ENCODE measurements at regions not wholly inside any gene's neighbourhood (a gene's known extent, or its start where the extent isn't known, plus 50 kb on each side); places are given as distances from the start of the nearest gene placed in this dataset.

GRCh38 chr7:156039194-156039593 is 226.9 kb upstream of the SHH start (continued):
- TF ChIP-seq, protein P1, sequence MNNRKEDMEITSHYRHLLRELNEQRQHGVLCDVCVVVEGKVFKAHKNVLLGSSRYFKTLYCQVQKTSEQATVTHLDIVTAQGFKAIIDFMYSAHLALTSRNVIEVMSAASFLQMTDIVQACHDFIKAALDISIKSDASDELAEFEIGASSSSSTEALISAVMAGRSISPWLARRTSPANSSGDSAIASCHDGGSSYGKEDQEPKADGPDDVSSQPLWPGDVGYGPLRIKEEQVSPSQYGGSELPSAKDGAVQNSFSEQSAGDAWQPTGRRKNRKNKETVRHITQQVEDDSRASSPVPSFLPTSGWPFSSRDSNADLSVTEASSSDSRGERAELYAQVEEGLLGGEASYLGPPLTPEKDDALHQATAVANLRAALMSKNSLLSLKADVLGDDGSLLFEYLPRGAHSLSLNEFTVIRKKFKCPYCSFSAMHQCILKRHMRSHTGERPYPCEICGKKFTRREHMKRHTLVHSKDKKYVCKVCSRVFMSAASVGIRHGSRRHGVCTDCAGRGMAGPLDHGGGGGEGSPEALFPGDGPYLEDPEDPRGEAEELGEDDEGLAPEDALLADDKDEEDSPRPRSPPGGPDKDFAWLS (CRISPR knock-in tag; IDR thresholded peaks at IDR 0.05; ENCODE audit: borderline replicate concordance) = no peak
- TF ChIP-seq HES4 (CRISPR knock-in tag; IDR thresholded peaks at IDR 0.05; ENCODE audit: borderline replicate concordance) (no peak), TRIM22 (IDR thresholded peaks at IDR 0.05) (no peak)

GRCh38 chr7:156038345-156038744 is 226.1 kb upstream of the SHH start:
- ATAC-seq (no peak), FAIRE-seq (no peak), DNase-seq (ENCODE audit: low spot score) (no peak)
- ChIA-PET POLR2A (no interaction called here), CTCF (ENCODE audit: low intra/inter-chr PET ratio, low total read pairs) (no interaction called here)
- in situ Hi-C loops (cut with HindIII; ENCODE audit: extremely low pct_ligation_motif_present, low pct_unique_long_range_greater_than_20kb) = no loop called here
- no TSS peak for BruUV-seq (replicated peaks)
- no peak overlapping the region for H2AFZ ChIP-seq (ENCODE audit: low read length)
- peaks cover 11 to 62% of the 10 kb centered on the region in 2 experiments for H3K27me3 ChIP-seq (ENCODE audit: control insufficient read depth in 1 of 2, insufficient read depth in 2 of 2, low read length in 2 of 2)
- no peaks in the 10 kb centered on the region for H3K4me1 ChIP-seq (ENCODE audit: insufficient read depth, low read length)
- 11% methylated on average over 4 of the region's 9 CpGs for WGBS (ENCODE audit: low lambda C conversion rate)
- intact Hi-C loops (cut with micrococcal nuclease; ENCODE audit: unreplicated experiment) = no loop called here
- H3K79me2 ChIP-seq (ENCODE audit: insufficient read depth, low read length) = no peaks in the 10 kb centered on the region
- no peaks in the 10 kb centered on the region for H4K20me1 ChIP-seq (ENCODE audit: insufficient read depth, low read length)
- no peak overlapping the region for H3K9ac ChIP-seq (ENCODE audit: insufficient read depth, low read depth, low read length)
- no peaks in the 10 kb centered on the region for H3K9me3 ChIP-seq (ENCODE audit: low read length)
- no peak overlapping the region for H3K4me2 ChIP-seq (ENCODE audit: low read depth, low read length)
- no peaks in the 10 kb centered on the region for H3K36me3 ChIP-seq (replicated peaks in 1 of 2; ENCODE audit: control insufficient read depth in 1 of 2, insufficient read depth in 2 of 2, low read length in 2 of 2)
- H3K27ac ChIP-seq (ENCODE audit: extremely low read length, insufficient read depth, low read length) = no peak overlapping the region
- H3K4me3 ChIP-seq (replicated peaks in 1 of 3; ENCODE audit: insufficient read depth in 1 of 3, low read depth in 2 of 3, low read length in 3 of 3) = no peak overlapping the region
- TF ChIP-seq ZNF616 (CRISPR knock-in tag; IDR thresholded peaks at IDR 0.05; ENCODE audit: low read depth) (no peak), CHD4 (IDR thresholded peaks at IDR 0.05; ENCODE audit: borderline replicate concordance, low read length) (no peak), REST (IDR thresholded peaks at IDR 0.05; ENCODE audit: borderline replicate concordance in 1 of 2, low read depth in 1 of 2, low read length in 2 of 2) (peak in 1 of 2 experiments; percentile 67; a peak in 3 of 4 replicates), ZBTB21 (CRISPR knock-in tag; IDR thresholded peaks at IDR 0.05) (no peak)

Measured in HepG2 (cell line).